Fibroblast of the conjunctiva (primary cell): ENCODE measurements at regions not wholly inside any gene's neighbourhood (a gene's known extent, or its start where the extent isn't known, plus 50 kb on each side); places are given as distances from the start of the nearest gene placed in this dataset.
"Not testable (repeated sequence)": the region's sequence is repeated elsewhere in the genome, so short reads cannot be mapped to it uniquely, and the experiment has no call there.

Experiments
- DNase-seq: peaks from one replicate; pipeline ENCODE4 v3.0.0-alpha.2; 2010; ENCODE audit warnings: low read depth

DNA sequence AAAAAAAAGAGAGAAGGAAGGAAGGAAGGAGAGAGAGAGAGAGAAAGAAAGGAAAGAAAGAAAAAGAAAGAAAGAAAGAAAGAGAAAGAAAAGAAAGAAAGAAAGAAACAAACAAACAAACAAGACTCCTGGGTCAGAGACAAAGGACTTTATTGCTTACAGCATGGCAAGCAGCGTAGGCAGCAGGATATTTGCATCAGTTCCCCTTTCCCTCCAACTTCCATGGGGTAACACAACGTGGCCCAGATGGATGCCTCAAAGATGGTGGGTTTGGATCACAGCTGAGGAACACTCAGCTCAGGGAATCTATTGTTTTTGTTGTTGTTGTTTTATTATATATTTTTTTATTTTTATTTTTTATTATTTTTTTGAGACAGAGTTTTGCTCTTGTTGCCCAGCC, 128.5 kb upstream of the VKORC1L1 start:
- DNase-seq: no peak

DNA sequence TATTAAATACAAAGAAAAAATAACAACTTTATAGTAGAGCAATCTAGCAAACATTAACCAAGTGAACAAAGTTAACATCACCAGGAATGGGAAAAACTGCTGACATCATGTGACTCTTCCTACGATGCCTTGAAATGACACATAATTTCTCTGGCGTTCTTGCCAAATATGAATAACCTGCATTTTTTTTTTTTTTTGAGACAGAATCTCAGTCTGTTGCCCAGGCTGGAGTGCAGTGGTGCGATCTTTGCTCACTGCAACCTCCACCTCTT, 126.5 kb upstream of the VKORC1L1 start:
- DNase-seq: no peak

DNA sequence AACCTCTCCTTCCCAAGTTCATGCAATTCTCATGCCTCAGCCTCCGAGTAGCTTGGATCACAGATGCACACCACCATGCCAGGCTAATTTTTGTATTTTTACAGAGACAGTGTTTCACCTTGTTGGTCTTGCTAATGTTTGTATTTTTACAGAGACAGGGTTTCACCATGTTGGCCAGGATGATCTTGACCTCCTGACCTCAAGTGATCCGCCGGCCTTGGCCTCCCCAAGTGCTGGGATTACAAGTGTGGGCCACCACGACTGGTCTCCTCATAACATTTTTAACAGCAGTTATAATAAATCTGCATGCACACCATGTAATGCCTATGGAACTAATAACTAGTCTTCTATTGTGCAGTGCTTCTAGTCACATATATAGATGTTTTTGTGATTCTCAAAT, 123.8 kb upstream of the VKORC1L1 start:
- DNase-seq: no peak

DNA sequence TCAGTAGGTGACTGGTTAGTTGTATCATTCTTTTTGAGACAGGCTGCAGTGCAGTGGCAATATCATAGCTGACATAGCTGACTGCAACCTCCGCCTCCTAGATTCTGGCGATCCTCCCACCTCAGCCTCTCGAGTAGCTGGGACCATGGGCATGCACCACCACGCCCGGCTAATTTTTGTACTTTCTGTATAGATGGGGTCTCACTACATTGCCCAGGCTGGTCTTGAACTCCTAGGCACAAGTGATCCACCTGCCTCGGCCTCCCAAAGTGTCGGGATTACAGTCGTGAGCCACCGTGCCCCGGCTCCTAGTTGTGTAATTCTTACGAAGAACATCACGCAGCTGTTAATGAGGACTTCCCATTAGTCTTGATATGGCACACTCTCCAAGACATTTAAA, 123.4 kb upstream of the VKORC1L1 start:
- DNase-seq: no peak

DNA sequence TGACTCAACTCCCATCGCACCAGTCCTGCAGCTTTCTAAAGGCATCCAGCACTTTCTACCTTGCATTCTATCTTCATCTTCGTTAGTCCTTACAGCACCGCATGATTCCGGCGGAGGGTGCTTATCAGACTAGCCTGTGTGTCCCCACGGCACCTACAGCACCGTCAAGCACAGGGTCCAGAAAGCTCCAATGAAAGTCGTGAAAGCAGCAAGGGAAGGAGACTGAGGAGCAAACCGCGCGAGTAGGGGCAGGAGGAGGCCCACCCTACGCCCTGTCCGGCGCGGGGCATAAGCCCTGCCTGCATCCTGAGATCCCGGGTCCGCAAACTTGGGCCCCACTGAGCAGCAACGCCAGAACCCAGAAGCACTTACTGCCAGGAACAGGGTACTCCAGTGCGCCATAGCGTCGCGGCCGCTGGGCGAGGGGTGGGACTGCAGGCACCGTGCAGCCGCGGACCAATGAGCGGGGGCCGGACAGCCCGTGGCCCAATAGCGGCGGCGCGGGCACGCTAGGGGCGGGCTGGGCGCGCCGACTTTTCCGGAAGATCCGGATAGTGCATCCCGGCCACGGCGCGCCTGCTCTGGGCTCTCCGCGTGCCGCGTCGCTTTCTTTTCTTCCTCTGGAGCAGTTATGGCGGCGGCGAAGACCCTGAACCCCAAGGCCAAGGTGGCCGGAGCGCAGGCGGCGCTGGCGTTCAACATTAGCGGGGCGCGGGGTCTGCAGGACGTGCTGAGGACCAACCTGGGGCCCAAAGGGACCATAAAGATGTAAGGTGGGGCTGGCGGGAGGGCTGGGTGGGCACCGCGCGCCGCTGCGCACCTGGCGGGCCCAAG, 122.1 kb upstream of the VKORC1L1 start:
- peak; percentile 71 for DNase-seq

DNA sequence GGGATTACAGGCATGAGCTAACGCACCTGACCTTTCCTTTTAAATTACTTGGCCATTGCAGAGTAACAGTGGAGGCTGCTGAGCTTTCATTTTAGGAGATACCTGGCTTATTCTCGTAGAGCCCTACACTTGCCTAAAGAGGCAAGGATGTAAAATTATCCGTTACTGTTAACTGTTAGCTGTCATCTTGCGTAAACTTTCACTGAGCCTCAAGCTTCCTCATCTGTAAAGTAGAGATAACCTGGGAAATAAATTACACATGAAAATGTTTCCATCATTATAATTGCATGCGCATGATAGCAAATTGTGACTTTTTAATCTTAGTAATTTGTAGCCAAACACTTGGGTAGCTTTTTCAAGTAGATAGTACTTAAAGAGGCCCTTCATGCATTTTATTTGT, 118.8 kb upstream of the VKORC1L1 start:
- DNase-seq: not testable (repeated sequence)

DNA sequence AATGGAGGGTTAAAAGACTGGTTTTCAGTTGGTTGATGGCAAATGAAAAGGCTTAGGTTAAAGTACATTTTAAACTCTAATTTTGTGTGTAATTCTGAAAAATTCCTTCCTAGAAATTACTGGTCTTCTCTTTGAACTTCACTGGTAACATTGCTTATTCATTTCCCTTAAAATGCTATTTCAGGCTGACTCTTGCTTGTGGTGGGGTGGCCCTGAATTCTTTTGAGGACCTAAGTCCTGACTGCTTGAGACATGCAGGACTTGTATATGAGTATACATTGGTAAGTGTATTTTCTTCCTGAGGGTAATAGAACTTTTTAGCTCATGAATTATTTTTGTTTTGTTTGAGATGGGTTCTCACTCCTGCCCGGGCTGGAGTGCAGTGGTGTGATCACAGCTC, 113.9 kb upstream of the VKORC1L1 start:
- not testable (repeated sequence) for DNase-seq

DNA sequence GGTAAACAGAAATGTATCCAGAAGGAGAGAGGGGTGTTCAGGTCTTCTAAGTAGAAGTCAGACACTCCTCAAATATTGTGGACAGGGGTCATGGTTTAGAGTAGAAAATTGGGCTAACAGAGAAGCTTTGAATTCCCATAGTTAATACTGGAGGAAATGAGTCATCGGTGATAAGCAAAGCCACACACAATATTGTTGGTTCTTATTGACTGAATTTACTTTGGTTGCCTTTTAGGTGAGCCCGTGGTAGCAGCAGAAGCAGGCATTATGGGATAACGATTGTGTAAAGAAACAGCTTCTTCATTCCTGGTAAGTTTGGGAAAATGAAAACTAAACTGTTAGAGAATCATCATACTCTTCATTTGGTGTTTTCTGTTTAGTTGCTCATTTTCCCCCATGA, 110.2 kb upstream of the VKORC1L1 start:
- not testable (repeated sequence) for DNase-seq

DNA sequence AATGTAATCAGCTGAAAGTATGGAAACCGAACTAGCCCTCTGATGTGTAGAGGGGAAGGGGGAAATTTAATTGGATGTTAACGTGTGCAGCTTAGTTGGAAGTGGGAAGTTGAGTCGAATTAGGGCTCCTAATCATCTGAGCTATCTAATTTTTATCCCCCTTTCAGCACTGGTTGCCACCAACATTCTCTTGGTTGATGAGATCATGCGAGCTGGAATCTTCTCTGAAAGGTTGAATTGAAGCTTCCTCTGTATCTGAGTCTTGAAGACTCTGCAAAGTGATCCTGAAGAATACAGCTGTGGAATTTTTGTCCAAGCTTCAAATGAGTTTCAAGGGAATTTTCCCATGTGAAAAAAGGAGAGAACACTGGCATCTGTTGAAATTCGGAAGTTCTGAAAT, 109.8 kb upstream of the VKORC1L1 start:
- DNase-seq: not testable (repeated sequence)

DNA sequence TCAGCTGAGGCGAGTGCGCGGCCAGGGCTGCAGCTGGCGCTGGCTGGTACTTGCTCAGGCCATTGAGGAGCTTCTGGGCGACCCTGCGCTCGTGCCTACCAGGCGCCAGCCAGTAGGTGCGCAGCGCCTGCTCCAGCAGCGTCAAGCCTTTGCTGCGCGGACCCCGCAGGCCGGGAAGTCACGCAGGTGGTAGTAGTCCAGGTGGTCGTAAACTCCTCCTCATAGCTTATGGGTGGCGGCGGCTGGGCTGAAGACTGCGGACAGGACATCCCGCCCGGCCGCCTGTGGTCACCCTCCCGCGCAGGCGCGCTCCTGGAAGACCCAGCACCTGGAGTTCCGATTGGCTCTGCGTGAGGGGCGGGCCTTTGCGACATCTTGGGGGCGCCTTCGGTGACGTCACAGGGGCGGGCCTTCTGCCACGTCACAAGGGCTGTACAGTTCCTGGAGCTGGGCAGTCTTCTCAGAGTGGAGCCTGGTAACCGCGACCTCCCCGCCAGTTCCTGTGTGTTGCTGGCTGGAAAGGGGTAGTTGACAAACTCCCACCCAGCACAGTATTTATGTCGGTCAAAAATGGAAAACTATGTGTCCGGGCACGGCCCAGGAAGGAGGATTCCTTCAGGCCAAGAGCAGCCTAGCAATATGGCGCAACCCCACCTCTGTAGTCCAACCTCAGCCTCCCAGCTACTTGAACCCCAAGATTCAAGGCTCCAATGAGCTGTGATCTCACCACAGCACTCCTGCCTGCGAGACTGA, 102.2 kb upstream of the VKORC1L1 start:
- peak; percentile 90 for DNase-seq

DNA sequence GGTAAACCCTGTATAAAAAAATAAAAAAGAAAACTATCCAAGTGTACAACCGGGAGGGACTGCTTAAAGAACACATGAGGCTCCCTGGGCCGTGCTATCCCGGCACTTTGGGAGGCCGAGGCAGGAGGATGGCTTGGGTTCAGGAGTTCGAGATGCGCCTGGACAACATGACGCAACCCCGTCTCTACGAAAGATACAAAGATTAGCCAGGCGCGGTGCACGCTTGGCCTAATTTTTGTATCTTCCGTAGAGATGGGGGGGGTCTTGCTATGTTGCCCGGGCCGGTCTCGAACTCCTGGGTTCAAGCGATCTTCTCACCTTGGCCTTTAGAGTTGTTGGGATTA, 101.7 kb upstream of the VKORC1L1 start:
- DNase-seq: not testable (repeated sequence)

DNA sequence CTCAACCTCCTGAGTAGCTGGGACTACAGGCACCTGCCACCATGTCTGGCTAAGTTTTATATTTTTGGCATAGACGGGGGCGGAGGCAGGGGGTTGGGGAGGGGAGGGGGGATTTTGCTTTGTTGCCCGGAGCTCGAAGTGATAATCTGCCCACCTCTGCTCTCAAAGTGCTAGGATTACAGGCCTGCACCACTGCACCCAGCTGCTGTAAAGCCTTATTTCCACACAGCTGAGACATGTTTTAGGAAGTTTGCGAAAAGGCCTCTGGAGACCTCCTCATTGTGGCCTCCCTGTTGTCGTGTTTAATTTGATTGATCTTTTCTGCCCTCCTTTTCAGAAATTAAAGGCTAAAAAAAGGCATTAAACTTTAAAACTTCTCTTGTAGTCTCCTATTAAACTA, 96.2 kb upstream of the VKORC1L1 start:
- not testable (repeated sequence) for DNase-seq

DNA sequence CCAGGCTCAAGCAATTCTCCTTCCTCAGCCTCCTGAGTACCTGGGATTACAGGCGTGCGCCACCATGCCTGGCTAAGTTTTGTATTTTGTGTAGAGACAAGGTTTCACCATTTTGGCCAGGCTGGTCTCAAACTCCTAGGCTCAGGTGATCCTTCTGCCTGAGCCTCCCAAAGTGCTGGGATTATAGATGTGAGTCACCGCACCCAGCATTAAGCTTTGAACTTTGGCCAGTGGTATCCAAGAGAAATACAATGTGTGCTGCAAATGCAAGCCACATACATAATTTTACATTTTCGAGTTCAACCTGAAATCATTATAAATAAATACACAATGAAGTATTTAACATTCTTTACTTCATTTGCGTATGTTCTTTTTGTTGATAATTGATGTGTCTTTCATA, 82.9 kb upstream of the VKORC1L1 start:
- not testable (repeated sequence) for DNase-seq

DNA sequence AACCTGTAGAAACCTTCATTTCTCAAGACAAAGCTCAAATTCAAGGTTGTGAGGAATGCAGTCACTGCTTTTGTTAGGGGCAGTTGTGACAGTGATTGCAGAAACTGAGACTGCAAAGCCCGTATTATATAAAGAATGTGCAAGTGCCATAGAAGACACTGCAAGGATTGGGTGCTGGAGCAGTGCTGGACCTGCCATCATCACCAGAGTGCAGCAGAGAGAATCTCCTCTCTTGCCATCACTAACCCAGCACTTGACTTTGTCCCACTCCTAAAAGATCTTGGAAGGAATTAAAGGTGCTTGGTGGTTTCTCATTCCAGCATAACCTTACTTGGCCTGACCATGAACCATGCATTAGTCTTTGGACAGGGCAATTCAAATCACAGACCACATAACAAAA, 81.1 kb upstream of the VKORC1L1 start:
- DNase-seq: not testable (repeated sequence)

DNA sequence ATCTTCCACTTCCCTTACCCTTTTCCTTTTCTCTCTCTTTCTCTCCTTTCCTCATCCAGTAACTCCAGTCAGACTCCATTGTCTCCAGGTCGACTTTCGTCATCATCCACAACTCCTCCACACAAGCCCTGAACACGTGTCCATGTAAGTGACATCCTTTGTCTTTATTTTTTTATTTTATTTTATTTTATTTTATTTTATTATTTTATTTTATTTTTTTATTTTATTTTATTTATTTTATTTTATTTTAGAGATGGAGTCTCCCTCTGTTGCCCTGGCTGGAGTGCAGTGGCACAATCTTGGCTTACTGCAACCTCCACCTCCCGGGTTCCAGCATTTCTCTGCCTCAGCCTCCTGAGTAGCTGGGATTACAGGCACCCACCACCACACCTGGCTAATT, 80.1 kb upstream of the VKORC1L1 start:
- DNase-seq: not testable (repeated sequence)

DNA sequence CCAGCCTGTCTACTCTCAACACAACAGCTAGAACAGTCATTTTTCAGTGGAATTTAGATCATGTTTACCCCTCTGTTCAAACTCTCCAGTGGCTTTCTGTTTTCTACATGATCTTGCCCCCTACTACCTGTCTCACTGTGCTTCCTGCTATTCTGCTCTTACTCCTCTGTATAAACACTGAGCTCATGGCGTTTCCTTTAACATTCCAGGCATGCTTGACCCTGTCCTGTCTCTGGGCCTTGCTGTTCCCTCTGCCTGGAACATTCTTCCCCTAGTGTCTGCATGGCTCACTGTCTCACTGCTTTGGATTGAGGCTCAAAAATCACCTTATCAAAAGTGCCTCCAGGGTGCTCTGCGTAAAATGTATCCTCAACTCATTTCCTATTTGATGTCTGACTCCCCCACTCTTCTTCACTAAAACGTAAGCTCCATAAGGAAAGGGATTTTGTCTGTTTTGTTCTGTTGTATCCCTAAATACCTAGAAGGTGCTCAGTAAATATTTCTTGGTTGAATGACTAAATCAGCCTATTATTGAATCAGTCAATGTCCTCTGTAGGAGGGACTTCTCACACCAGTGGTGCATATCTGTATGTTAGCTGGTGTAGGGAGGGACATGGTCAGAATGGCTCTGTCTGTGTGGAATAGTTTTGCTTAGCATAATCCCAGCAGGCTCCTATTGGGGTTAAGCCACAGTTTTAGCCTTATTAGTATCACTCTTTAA, 78.0 kb upstream of the VKORC1L1 start:
- not testable (repeated sequence) for DNase-seq

DNA sequence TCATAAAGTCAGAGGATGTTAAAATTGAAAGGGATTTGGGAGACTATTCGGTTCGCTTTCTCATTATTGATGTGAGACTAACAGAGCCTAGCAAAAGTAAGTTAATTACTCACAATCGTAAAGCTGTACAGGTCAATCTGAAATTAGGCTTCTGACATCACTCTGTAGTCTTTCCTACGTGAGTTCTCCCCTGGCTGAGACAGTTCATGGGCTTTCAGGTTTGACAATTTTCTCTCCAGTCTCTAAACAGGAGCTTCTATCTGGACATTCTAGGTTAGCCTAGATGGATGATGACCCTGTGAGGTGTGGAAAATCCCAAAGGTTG, 77.5 kb upstream of the VKORC1L1 start:
- not testable (repeated sequence) for DNase-seq

DNA sequence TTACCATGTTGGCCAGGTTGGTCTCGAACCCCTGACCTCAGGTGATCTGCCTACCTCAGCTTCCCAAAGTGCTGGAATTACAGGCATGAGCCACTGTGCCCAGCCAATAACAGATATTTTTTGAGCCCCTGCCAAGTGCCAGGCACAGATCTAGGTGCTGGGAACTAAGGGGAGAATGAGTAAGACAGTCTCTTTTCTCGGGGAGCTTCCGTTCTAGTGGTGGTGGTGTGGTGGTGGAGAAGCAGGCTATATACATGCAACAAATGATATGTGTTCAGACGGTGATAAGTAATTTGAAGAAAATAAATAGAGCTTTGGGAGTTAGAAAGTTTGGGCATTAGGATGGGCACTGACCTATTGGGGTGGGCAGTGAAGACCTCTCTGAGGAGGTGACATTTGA, 76.7 kb upstream of the VKORC1L1 start:
- no peak for DNase-seq

DNA sequence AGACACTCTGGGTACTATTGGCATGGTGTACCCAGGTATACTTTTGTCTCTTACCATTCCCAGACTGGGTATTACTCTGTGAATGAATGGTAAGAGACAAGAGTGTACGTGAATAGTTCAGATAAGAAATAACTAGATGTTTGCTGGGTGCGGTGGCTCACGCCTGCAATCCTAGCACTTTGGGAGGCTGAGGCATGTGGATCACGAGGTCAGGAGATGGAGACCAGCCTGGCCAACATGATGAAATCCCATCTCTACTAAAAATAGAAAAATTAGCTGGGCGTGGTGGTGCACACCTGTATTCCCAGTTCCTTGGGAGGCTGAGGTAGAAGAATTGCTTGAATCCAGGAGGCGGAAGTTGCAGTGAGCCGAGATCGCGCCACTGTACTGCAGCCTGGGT, 75.8 kb upstream of the VKORC1L1 start:
- not testable (repeated sequence) for DNase-seq

DNA sequence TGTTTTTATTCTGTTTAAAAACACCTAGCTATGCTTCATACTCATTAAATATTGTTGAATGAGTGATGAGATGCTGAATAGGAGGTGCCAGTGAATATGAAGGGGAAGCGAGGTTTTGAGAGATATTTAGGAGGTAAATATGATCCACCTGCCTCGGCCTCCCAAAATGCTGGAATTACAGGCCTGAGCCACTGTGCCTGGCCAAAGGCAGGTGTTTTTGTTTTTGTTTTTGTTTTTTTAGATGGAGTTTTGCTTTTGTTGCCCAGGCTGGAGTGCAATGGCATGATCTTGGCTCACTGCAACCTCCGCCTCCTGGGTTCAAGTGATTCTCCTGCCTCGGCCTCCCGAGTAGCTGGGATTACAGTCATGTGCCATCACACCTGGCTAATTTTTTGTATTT, 75.3 kb upstream of the VKORC1L1 start:
- not testable (repeated sequence) for DNase-seq

DNA sequence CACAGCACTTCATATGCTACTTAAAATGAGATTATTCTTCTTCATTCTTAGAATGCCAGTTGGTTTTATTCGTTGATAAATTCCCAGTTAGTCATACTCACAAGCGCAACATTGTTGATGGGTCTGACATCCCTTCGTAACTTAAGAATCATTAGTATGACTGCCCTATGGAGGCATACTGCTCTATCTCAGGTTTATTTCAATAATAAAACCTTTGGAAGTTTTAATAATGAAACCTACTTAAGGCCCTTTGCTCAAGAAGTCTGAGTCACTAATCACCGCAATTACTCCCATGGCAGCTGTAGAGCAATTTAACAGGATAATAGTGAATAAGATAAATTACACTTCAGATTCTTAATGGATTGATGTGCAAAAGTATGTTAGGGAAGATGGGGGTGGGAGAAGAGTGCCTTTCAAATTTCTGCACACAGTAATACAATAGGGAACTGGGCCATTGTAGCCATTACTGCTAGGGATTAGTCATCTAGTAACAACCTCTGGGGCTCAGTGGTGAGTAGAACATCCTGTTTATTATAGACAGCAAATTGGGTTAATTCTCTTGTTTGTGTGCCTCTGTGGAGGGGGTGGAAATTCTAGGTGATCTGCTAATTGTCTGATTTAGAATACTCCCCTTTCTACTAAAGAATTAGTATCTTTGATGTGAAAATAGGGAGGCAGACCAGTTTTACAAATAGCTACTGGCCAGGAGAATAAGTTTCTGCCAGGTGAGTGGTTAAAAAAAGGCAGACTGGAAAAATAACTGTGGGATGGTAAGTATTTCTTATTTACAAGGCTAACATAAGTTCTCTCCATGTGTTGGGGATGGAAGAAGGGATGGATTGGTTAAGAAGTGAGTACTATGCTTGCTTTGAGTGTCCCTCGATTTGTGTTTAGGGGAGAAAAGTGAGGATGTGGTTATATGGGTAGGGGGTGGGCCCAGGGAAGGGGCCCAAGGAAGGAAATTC, 74.5 kb upstream of the VKORC1L1 start:
- DNase-seq: no peak

DNA sequence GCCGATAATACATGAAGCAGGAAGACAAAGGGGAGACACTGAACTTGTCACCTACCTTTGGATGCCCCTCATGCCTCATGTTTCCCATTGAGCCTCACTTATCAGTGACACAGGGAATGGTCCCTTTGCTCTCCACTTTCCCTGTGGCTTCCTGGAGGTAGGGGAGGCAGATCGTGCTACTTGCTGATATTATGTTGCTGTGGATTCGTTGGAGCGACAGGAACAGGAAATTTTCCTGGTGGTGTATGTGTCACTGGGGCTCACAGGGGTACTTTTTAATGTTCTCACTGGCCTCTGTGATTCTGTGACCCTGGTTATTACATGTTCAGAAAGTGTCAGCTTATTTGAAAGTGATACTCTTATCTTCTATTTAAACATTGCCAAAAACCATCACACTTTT, 72.7 kb upstream of the VKORC1L1 start:
- not testable (repeated sequence) for DNase-seq
